Mammary epithelial cell (primary cell): ENCODE measurements at regions not wholly inside any gene's neighbourhood (a gene's known extent, or its start where the extent isn't known, plus 50 kb on each side); places are given as distances from the start of the nearest gene placed in this dataset.
A peak's percentile ranks its signal among the peaks of the same experiment; 100 is the strongest.

Experiments
- CTCF ChIP-seq, 2 donors: IDR thresholded peaks in 1 of 2; conservative IDR thresholded peaks in 1 of 2; 2 replicates each; pipeline ENCODE4 v1.5.1; 2011 to 2012; ENCODE audit warnings: inconsistent platforms in 2 of 2, low read length in 2 of 2, mild to moderate bottlenecking in 2 of 2, control low read depth in 1 of 2, low read depth in 1 of 2; ENCODE audit not compliant: insufficient read depth in 1 of 2; ENCODE audit errors: extremely low read depth in 1 of 2
- EZH2 ChIP-seq: IDR thresholded peaks from 2 replicates; pipeline ENCODE4 v1.6.1; 2012; ENCODE audit warnings: low read length, inconsistent platforms, borderline replicate concordance

GRCh38 chr6:133817460-133818047 lies 71.4 kb upstream of the TCF21 start:
- TF ChIP-seq CTCF (conservative IDR thresholded peaks at IDR 0.05 in 1 of 2, IDR thresholded peaks at IDR 0.05 in 1 of 2; ENCODE audit: extremely low read depth in 1 of 2, insufficient read depth in 1 of 2, low read depth in 1 of 2, low read length in 2 of 2) (peak; percentile 53 to 58), EZH2 (no peak)
